Gastroesophageal sphincter (tissue), 3 donors: ENCODE measurements at regions not wholly inside any gene's neighbourhood (a gene's known extent, or its start where the extent isn't known, plus 50 kb on each side); places are given as distances from the start of the nearest gene placed in this dataset.

Experiments used
- CTCF ChIP-seq, 4 experiments: fragments of 200-600 bp in 2 of 4; fragments of 450-650 bp in 2 of 4; sonication (generic) in 1 of 4; IDR thresholded peaks; one replicate each; pipeline ENCODE4 v1.5.1; 2017 to 2019; ENCODE audit warnings: antibody characterized with exemption in 4 of 4, mild to moderate bottlenecking in 2 of 4, moderate library complexity in 2 of 4
- POLR2A ChIP-seq, 2 donors: fragments of 450-650 bp; IDR thresholded peaks; one replicate each; pipeline ENCODE4 v1.6.1; 2017; ENCODE audit warnings: antibody characterized with exemption in 2 of 2, mild to moderate bottlenecking in 2 of 2, moderate library complexity in 1 of 2
- POLR2AphosphoS5 ChIP-seq: sonication (generic); formaldehyde crosslinking; IDR thresholded peaks from one replicate; pipeline ENCODE4 v1.6.1; 2017; ENCODE audit warnings: antibody characterized with exemption

DNA sequence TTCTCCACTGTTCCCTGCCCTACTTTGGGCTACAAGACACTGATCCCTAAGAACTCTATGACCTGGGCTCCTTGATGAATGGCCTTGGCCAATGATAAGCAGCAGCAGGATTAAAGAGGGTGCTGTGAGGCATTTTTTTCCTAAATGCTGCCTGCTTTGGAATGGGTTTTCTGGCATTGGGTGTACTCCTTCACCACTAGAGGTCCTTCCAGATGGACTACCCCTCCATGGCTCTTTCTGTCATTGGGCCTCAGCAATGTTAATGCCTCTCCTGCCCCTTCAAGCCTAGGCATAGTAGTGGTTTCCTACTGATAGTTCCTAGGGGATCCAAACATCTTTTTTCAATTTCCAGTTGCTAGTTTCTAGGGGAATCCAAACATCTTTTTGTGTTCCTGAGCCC lies 319.3 kb upstream of the RPS23 start:
- TF ChIP-seq CTCF (IDR thresholded peaks at IDR 0.05) (no peak), POLR2AphosphoS5 (no peak), POLR2A (IDR thresholded peaks at IDR 0.05) (no peak)
